Fibroblast of lung (primary cell): ENCODE measurements at regions not wholly inside any gene's neighbourhood (a gene's known extent, or its start where the extent isn't known, plus 50 kb on each side); places are given as distances from the start of the nearest gene placed in this dataset.

Experiments
- CTCF ChIP-seq, 2 donors: IDR thresholded peaks in 1 of 2; conservative IDR thresholded peaks in 1 of 2; 1 replicate in 1 of 2; 2 replicates in 1 of 2; pipeline ENCODE4 v1.5.1; 2011 to 2012; ENCODE audit warnings: low read length in 2 of 2, control low read depth in 1 of 2, inconsistent platforms in 1 of 2, low read depth in 1 of 2, mild to moderate bottlenecking in 1 of 2
- EZH2 ChIP-seq: IDR thresholded peaks from 2 replicates; pipeline ENCODE4 v1.5.1; 2012; ENCODE audit warnings: low read length, control low read depth, mild to moderate bottlenecking; ENCODE audit errors: missing control alignments

GRCh38 chr20:40486297-40486696 is 202.7 kb downstream of the MAFB start:
- TF ChIP-seq CTCF (conservative IDR thresholded peaks at IDR 0.05 in 1 of 2, IDR thresholded peaks at IDR 0.05 in 1 of 2; ENCODE audit: low read depth in 1 of 2, low read length in 2 of 2) (no peak), EZH2 (no peak)
